ENCODE measurements at regions not wholly inside any gene's neighbourhood (a gene's known extent, or its start where the extent isn't known, plus 50 kb on each side); places are given as distances from the start of the nearest gene placed in this dataset.
"Not testable (repeated sequence)": the region's sequence is repeated elsewhere in the genome, so short reads cannot be mapped to it uniquely, and the experiment has no call there.

GRCh38 chr5:10126900-10127299 is 122.8 kb downstream of the ATPSCKMT start:
- DNase-seq, result no peak

- no peak for DNase-seq
Observed at GRCh38 chr5:10125116-10125515, 124.6 kb downstream of the ATPSCKMT start.

GRCh38 chr5:10124287-10124686 is 125.4 kb downstream of the ATPSCKMT start:
- no peak for DNase-seq

- no peak for DNase-seq
Observed at GRCh38 chr5:10123254-10123989, 126.3 kb downstream of the ATPSCKMT start.

- DNase-seq, result no peak
Observed at GRCh38 chr5:10122076-10122726, 127.5 kb downstream of the ATPSCKMT start.

DNA sequence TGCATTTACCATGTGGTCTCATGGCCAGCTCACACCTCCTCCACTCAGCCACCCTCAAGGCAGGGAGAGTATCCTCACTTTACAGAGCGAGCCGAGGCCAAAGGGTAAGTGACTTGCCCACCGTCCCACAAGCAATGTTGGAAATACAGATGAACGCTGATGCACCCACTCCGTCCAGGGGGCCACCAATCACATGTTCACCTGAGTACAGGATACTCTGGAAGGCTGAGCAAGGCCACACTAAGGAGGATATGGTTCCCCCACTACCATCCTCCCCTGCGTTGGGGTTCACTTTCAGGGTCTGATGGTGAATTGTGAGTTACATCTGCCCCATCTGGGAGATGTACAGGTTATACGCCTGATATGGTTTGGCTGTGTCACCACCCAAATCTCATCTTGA is 128.8 kb downstream of the ATPSCKMT start:
- no peak for DNase-seq

DNA sequence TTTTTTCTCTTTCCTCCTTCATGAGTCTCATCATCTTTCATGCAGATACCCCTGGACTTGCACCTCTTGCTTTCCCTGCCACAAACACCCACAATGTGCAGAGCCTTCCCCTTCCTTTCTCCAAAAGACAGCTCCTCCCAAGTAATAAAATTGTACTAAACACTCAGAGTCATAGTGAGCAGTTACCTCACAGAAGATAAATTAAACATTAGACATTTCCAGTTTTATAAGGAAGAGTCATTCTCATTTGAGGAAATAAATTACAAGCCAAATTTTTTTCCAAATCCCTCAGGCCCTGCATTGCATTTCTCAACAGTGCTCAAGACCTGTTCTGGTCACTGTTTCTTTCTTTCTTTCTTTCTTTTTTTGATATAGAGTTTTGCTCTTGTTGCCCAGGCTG is 131.5 kb downstream of the ATPSCKMT start:
- DNase-seq, result no peak

DNA sequence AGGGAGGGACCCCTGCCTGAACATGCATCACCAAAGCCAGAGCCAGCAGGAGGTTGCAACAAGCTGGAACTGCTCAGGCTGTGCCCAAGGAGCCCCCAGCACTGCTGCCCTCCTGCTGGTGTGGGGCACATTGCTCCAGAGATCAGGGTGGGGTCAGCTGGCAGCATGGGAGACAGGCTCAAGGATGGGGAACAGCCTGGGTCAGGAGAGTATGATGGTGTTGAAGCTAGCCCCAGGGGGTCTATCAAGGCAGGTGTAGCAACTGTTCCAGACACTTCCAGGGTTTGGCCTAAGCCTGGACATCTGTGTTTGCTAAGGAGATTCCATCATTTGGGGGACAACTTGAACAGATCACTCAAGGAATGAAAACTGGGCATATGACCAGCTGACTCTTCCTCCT is 133.1 kb downstream of the ATPSCKMT start:
- DNase-seq, result no peak

DNA sequence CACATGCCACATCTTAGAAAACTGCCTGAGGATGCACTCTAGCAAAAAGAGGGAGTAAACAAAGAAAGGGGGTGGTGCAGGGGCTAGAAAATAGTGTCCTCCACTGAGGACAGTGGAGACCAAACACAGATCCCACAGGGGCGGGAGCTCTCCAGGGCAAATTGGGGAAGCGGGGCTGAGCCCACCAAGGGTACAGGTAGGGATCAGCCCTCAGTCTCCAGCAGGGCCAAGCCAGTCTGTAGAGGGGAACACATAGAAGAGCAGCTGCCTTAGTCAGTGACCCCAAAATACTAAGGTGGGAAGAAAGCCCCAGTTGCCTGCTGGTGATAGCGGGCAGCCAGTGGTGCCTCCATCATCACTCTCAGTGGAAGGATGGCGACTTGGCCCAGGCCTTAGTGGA is 134.0 kb downstream of the ATPSCKMT start:
- DNase-seq, result no peak

- DNase-seq, result peak; percentile 23
Observed at GRCh38 chr5:10111571-10111970, 138.1 kb downstream of the ATPSCKMT start.

GRCh38 chr5:10110228-10110627 is 139.5 kb downstream of the ATPSCKMT start:
- no peak for DNase-seq

DNA sequence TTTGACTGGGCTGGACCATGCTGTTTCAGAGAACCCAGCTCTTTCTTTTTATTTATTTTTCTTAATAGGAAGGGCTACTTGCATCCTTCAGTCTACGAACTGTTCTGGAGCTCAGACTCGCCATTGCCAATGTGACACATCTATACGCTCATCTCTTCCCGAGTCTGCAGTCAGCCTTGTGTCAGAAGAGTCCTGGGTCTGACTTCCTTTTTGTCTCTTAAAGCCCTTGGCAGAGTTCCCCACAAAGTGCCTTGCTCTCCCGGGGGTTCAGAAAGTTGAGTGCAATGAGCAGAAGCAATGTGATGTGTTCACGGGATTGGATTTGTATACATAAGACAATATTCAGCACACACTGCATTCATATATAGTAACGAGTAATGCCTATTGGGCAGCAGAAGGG is 140.4 kb downstream of the ATPSCKMT start:
- no peak for DNase-seq

DNA sequence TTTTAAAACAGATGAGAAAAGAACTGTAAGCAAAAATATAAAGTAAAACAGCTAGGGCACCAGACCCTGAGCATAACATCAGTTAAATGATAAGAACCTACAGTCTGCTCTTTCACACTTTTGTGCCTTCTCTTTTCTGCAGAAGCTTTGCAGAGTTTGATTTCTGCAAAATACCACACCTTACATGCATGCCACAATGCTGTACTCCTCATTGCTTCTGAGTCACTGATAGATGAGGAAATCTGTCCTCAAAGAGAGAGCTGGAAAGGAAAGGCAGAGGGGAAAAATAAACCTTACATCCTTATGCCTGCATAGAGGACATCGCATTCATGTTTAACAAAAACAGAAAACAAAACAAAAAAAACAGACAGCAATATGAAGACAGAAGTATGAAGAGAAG is 142.9 kb downstream of the ATPSCKMT start:
- DNase-seq, result no peak

GRCh38 chr5:10106285-10106684 is 143.4 kb downstream of the ATPSCKMT start:
- DNase-seq, result no peak

GRCh38 chr5:10102706-10103497 is 146.8 kb downstream of the ATPSCKMT start:
- DNase-seq, result no peak

- not testable (repeated sequence) for DNase-seq
Observed at GRCh38 chr5:10102235-10102634, 147.5 kb downstream of the ATPSCKMT start.

DNA sequence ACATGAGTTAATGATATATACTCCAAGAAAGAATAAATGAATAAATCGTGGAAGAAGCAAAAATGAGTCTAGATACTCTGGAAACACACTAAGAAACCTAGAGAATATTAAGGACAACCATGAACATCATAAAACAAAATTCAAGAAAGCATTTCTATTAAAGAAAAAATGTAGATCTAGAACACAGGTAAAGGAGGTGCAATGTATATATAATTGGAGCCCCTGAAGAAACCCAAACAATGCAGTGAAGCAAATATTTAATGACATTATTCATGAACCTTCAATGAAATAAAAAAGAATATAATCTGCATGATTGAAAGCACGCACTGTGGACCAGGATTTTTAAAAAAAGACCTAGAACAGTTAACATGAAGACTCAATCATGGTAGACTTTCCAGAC is 150.1 kb downstream of the ATPSCKMT start:
- no peak for DNase-seq

- DNase-seq, result no peak
Observed at GRCh38 chr5:10091701-10092100, 158.0 kb downstream of the ATPSCKMT start.

DNA sequence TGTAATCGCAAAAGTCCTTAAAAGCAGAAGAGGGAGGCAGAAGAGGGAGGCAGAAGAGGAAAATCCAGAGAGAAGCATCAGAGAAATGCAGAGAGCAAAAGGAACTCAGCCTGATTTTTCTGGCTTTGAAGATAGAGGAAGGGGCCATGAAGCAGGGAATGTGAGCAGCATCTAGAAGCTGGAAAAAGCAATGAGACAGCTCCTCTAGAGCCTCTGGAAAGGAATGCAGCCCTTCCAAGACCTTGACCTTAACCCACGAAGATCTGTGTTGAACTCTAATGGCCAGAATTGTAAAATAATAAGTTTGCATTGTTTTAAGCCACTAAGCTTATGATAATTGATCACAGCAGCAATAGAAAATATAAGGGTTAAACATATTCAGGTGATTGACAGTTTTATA is 159.6 kb downstream of the ATPSCKMT start:
- no peak for DNase-seq

- DNase-seq, result no peak
Observed at GRCh38 chr5:10085185-10085584, 164.5 kb downstream of the ATPSCKMT start.

GRCh38 chr5:10081584-10081983 is 168.1 kb downstream of the ATPSCKMT start:
- DNase-seq, result no peak

- no peak for DNase-seq
Observed at GRCh38 chr5:10077791-10078545, 171.7 kb downstream of the ATPSCKMT start.

- DNase-seq, result no peak
Observed at GRCh38 chr5:10073441-10074104, 176.1 kb downstream of the ATPSCKMT start.
